Activated gamma-delta T cell treated with Interleukin-2 at 50 U/mL for 16 hours (primary cell): ENCODE measurements at regions not wholly inside any gene's neighbourhood (a gene's known extent, or its start where the extent isn't known, plus 50 kb on each side); places are given as distances from the start of the nearest gene placed in this dataset.
"Not testable (repeated sequence)": the region's sequence is repeated elsewhere in the genome, so short reads cannot be mapped to it uniquely, and the experiment has no call there.

Experiments used
- DNase-seq: peaks from one replicate; pipeline ENCODE4 v3.0.0-alpha.2; 2020

- DNase-seq = no peak
These were observed 1224.1 kb upstream of the SEL1L start for GRCh38 chr14:82757776-82758175.

GRCh38 chr14:82759656-82760055 is 1226.0 kb upstream of the SEL1L start:
- DNase-seq = no peak

GRCh38 chr14:82766123-82766522 is 1232.5 kb upstream of the SEL1L start:
- no peak for DNase-seq

- DNase-seq = no peak
These were observed 1233.3 kb upstream of the SEL1L start for GRCh38 chr14:82766996-82767395.

- no peak for DNase-seq
These were observed 1243.3 kb upstream of the SEL1L start for GRCh38 chr14:82776958-82777357.

GRCh38 chr14:82778008-82778590 is 1244.4 kb upstream of the SEL1L start:
- no peak for DNase-seq

GRCh38 chr14:82778601-82779000 is 1244.9 kb upstream of the SEL1L start:
- no peak for DNase-seq

GRCh38 chr14:82779301-82779700 is 1245.6 kb upstream of the SEL1L start:
- no peak for DNase-seq

- no peak for DNase-seq
These were observed 1252.3 kb upstream of the SEL1L start for GRCh38 chr14:82785756-82786482.

GRCh38 chr14:82786483-82786880 is 1252.8 kb upstream of the SEL1L start:
- no peak for DNase-seq

- no peak for DNase-seq
These were observed 1262.4 kb upstream of the SEL1L start for GRCh38 chr14:82796086-82796485.

GRCh38 chr14:82798276-82798675 is 1264.6 kb upstream of the SEL1L start:
- DNase-seq = no peak

- DNase-seq = no peak
These were observed 1272.5 kb upstream of the SEL1L start for GRCh38 chr14:82805892-82806825.

GRCh38 chr14:82811246-82811645 is 1277.6 kb upstream of the SEL1L start:
- no peak for DNase-seq

- DNase-seq = not testable (repeated sequence)
These were observed 1280.7 kb upstream of the SEL1L start for GRCh38 chr14:82814339-82814738.

- no peak for DNase-seq
These were observed 1296.9 kb upstream of the SEL1L start for GRCh38 chr14:82830596-82830995.

GRCh38 chr14:82836256-82836950 is 1302.8 kb upstream of the SEL1L start:
- DNase-seq = no peak

- DNase-seq = no peak
These were observed 1304.0 kb upstream of the SEL1L start for GRCh38 chr14:82837611-82838140.

GRCh38 chr14:82850576-82850975 is 1316.9 kb upstream of the SEL1L start:
- DNase-seq = no peak

GRCh38 chr14:82854131-82854530 is 1320.5 kb upstream of the SEL1L start:
- DNase-seq = no peak

GRCh38 chr14:82854901-82855300 is 1321.2 kb upstream of the SEL1L start:
- no peak for DNase-seq

- DNase-seq = no peak
These were observed 1322.3 kb upstream of the SEL1L start for GRCh38 chr14:82855912-82856391.

- no peak for DNase-seq
These were observed 1327.7 kb upstream of the SEL1L start for GRCh38 chr14:82861313-82861712.
